ENCODE measurements at regions not wholly inside any gene's neighbourhood (a gene's known extent, or its start where the extent isn't known, plus 50 kb on each side); places are given as distances from the start of the nearest gene placed in this dataset.

- H3K23ac ChIP-seq (ENCODE audit: insufficient read length), result no peak overlapping the region
- no peaks in the 10 kb centered on the region for H4K20me1 ChIP-seq (replicated peaks in 1 of 2; ENCODE audit: control insufficient read depth in 1 of 2, insufficient read depth in 2 of 2, low read length in 2 of 2)
- H2AK5ac ChIP-seq (ENCODE audit: low read depth, low read length), result no peak overlapping the region
- no peak overlapping the region for H2AFZ ChIP-seq (ENCODE audit: low read length)
- CTCF ChIA-PET (ENCODE audit: partially characterized antibody), result no interaction called here
- no peak overlapping the region for H2BK120ac ChIP-seq (replicated peaks; ENCODE audit: low read depth, low read length)
- H2BK12ac ChIP-seq (ENCODE audit: low read depth, low read length), result no peak overlapping the region
- H4K91ac ChIP-seq (replicated peaks; ENCODE audit: insufficient read length, low read length), result no peak overlapping the region
- no peak overlapping the region for H4K8ac ChIP-seq (ENCODE audit: extremely low read depth, insufficient read depth, low read length)
- H3K36me3 ChIP-seq (ENCODE audit: control insufficient read depth in 2 of 4, insufficient read depth in 4 of 4, low read length in 3 of 4), result no peaks in the 10 kb centered on the region; a peak in 1 of 8 replicates
- H3K79me2 ChIP-seq (ENCODE audit: control insufficient read depth in 1 of 2, insufficient read depth in 2 of 2, low read length in 2 of 2), result no peaks in the 10 kb centered on the region
- POLR2A ChIA-PET (ENCODE audit: partially characterized antibody), result no interaction called here
- H3K4me2 ChIP-seq (ENCODE audit: insufficient read depth in 1 of 2, low read depth in 2 of 2, low read length in 2 of 2), result no peak overlapping the region
- DNase-seq (ENCODE audit: low read depth in 1 of 2, low spot score in 2 of 2), result no peak
- peaks cover 0 to 3% (median 0%) of the 10 kb centered on the region in 4 experiments; a peak in 1 of 7 replicates for H3K4me1 ChIP-seq (replicated peaks in 1 of 4; ENCODE audit: control insufficient read depth in 3 of 4, insufficient read depth in 4 of 4, low read length in 3 of 4)
- no peak overlapping the region for H3K4me3 ChIP-seq (ENCODE audit: extremely low read depth in 1 of 4, insufficient read depth in 2 of 4, low read depth in 3 of 4, low read length in 4 of 4)
- FAIRE-seq, result no peak
- no peak for TF ChIP-seq CHD1 (IDR thresholded peaks at IDR 0.05; ENCODE audit: low read depth, low read length)
- TF ChIP-seq RXRA (IDR thresholded peaks at IDR 0.05; ENCODE audit: insufficient read depth, low read depth, low read length), result no peak
- H3K14ac ChIP-seq (ENCODE audit: insufficient read length), result no peak overlapping the region
- no peak overlapping the region for H2BK15ac ChIP-seq (ENCODE audit: low read length)
- 78% methylated on average over 2 of the region's 2 CpGs; no CpG with 5 or more reads in 1 of the 2 experiments for WGBS, 2 experiments (ENCODE audit: extremely low coverage in 1 of 2, insufficient coverage in 1 of 2, insufficient read length in 1 of 2, insufficient replicate concordance in 2 of 2, low coverage in 1 of 2, low lambda C conversion rate in 2 of 2, missing lambda C conversion rate in 1 of 2)
- H2BK5ac ChIP-seq (ENCODE audit: low read depth, low read length), result no peak overlapping the region
- no peaks in the 10 kb centered on the region for H3K79me1 ChIP-seq (ENCODE audit: low read depth, low read length)
- H3K27me3 ChIP-seq (replicated peaks in 1 of 4; ENCODE audit: control insufficient read depth in 3 of 4, extremely low read depth in 1 of 4, insufficient read depth in 3 of 4, low read length in 3 of 4), result no peaks in the 10 kb centered on the region
- H3K18ac ChIP-seq (ENCODE audit: extremely low read depth, low read length), result no peak overlapping the region
- no peak overlapping the region for H3K4ac ChIP-seq (replicated peaks; ENCODE audit: insufficient read length, low read depth, low read length)
- H3K27ac ChIP-seq (ENCODE audit: low read depth, low read length), result no peak overlapping the region
- H3K9ac ChIP-seq (replicated peaks in 1 of 4; ENCODE audit: extremely low read depth in 1 of 4, low read depth in 3 of 4, low read length in 3 of 4), result no peak overlapping the region
- no peak overlapping the region for H2BK20ac ChIP-seq (ENCODE audit: low read length)
- H4K5ac ChIP-seq (ENCODE audit: insufficient read length, low read depth, low read length), result no peak overlapping the region
- H3K9me3 ChIP-seq (ENCODE audit: insufficient read depth in 2 of 2, low read depth in 1 of 2, low read length in 1 of 2), result no peaks in the 10 kb centered on the region
- no peaks in the 10 kb centered on the region for H3K23me2 ChIP-seq (ENCODE audit: low read depth, low read length)
- no peak overlapping the region for H3K56ac ChIP-seq (replicated peaks; ENCODE audit: insufficient read length, low read depth, low read length)
Observed at GRCh38 chr11:104637662-104638170, 260.5 kb downstream of the CASP12 start.

Data from H1 (cell line).